Liver (tissue), 3 donors: ENCODE measurements at regions not wholly inside any gene's neighbourhood (a gene's known extent, or its start where the extent isn't known, plus 50 kb on each side); places are given as distances from the start of the nearest gene placed in this dataset.

ENCODE experiments used
- TAF1 ChIP-seq: conservative IDR thresholded peaks from 2 replicates; pipeline ENCODE4 v1.6.1; 2016; ENCODE audit warnings: antibody characterized with exemption, mild to moderate bottlenecking
- TF ChIP-seq, protein P1 (sequence below): fragments of 150-350 bp; IDR thresholded peaks from 2 replicates; pipeline ENCODE4 v1.5.1; 2017; ENCODE audit warnings: improper control_type of control experiment, low read depth, low read length; ENCODE audit not compliant: missing input control
- TF ChIP-seq, protein P2 (sequence below): IDR thresholded peaks from 2 replicates; pipeline ENCODE4 v1.6.1; 2016; ENCODE audit warnings: antibody characterized with exemption
- donor health status: healthy.
- donor health status: healthy.

DNA sequence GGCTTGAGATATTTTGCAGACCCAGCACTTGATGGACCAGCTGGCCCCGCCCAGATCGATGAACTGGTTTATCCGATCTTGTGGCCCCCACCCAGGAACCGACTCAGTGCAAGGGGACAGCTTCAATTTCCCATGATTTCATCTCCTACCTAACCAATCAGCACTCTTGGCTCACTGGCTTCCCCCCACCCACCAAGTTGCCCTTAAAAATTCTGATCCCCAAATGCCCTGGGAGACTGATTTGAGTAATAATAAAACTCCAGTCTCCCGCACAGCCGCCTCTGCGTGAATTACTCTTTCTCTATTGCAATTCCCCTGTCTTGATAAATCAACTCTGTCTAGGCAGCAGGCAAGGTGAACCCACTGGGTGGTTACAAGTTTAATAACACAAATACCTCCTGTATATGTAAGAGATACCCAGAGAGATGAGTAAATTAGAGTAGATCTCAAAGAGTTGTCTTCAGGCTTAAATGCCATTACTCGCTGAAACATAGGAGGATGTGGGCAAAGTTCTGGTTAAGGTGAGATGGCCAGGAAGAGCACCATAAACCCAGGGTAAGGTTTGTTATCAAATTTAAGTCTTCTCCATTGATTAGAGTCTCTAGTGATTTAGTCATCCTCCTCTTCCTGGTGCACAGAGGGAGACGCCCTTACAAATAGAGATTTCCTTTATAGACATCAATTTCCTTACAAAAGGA lies 222.8 kb downstream of the ARL4C start:
- TF ChIP-seq TAF1, result no peak
- TF ChIP-seq, protein P1, sequence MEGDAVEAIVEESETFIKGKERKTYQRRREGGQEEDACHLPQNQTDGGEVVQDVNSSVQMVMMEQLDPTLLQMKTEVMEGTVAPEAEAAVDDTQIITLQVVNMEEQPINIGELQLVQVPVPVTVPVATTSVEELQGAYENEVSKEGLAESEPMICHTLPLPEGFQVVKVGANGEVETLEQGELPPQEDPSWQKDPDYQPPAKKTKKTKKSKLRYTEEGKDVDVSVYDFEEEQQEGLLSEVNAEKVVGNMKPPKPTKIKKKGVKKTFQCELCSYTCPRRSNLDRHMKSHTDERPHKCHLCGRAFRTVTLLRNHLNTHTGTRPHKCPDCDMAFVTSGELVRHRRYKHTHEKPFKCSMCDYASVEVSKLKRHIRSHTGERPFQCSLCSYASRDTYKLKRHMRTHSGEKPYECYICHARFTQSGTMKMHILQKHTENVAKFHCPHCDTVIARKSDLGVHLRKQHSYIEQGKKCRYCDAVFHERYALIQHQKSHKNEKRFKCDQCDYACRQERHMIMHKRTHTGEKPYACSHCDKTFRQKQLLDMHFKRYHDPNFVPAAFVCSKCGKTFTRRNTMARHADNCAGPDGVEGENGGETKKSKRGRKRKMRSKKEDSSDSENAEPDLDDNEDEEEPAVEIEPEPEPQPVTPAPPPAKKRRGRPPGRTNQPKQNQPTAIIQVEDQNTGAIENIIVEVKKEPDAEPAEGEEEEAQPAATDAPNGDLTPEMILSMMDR, result no peak
- TF ChIP-seq, protein P2, sequence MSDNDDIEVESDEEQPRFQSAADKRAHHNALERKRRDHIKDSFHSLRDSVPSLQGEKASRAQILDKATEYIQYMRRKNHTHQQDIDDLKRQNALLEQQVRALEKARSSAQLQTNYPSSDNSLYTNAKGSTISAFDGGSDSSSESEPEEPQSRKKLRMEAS, result no peak
